ENCODE measurements at regions not wholly inside any gene's neighbourhood (a gene's known extent, or its start where the extent isn't known, plus 50 kb on each side); places are given as distances from the start of the nearest gene placed in this dataset.
A peak's percentile ranks its signal among the peaks of the same experiment; 100 is the strongest.

DNA sequence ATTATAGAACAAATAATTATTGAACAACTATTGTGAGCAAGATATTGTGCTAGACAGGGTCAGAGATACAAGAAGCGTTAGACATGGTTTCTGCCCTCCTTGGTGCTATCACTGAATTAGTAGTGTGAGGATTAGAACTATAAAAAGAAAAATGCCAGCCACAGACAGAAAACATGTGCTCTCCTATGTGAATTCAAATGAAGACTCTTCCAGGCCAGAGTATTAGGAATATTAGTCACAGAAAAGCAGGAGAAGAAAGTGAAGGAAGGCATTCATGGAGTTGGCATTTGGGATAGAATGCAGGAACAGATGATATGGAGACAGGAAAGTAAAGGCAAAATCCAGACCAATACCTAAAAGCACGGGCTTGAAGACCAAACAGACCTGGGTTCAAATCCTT, 179.6 kb upstream of the TENM3 start (continued):
- TF ChIP-seq, protein P1, sequence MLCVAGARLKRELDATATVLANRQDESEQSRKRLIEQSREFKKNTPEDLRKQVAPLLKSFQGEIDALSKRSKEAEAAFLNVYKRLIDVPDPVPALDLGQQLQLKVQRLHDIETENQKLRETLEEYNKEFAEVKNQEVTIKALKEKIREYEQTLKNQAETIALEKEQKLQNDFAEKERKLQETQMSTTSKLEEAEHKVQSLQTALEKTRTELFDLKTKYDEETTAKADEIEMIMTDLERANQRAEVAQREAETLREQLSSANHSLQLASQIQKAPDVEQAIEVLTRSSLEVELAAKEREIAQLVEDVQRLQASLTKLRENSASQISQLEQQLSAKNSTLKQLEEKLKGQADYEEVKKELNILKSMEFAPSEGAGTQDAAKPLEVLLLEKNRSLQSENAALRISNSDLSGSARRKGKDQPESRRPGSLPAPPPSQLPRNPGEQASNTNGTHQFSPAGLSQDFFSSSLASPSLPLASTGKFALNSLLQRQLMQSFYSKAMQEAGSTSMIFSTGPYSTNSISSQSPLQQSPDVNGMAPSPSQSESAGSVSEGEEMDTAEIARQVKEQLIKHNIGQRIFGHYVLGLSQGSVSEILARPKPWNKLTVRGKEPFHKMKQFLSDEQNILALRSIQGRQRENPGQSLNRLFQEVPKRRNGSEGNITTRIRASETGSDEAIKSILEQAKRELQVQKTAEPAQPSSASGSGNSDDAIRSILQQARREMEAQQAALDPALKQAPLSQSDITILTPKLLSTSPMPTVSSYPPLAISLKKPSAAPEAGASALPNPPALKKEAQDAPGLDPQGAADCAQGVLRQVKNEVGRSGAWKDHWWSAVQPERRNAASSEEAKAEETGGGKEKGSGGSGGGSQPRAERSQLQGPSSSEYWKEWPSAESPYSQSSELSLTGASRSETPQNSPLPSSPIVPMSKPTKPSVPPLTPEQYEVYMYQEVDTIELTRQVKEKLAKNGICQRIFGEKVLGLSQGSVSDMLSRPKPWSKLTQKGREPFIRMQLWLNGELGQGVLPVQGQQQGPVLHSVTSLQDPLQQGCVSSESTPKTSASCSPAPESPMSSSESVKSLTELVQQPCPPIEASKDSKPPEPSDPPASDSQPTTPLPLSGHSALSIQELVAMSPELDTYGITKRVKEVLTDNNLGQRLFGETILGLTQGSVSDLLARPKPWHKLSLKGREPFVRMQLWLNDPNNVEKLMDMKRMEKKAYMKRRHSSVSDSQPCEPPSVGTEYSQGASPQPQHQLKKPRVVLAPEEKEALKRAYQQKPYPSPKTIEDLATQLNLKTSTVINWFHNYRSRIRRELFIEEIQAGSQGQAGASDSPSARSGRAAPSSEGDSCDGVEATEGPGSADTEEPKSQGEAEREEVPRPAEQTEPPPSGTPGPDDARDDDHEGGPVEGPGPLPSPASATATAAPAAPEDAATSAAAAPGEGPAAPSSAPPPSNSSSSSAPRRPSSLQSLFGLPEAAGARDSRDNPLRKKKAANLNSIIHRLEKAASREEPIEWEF (IDR thresholded peaks at IDR 0.05; ENCODE audit: insufficient replicate concordance, low read depth, low read length): no peak

- no peak overlapping the region for H3K4me3 ChIP-seq
- WGBS (ENCODE audit: insufficient coverage, insufficient replicate concordance, low lambda C conversion rate, missing lambda C conversion rate): 50% methylated on average over 17 of the region's 17 CpGs
- H3K9me3 ChIP-seq (replicated peaks; ENCODE audit: control insufficient read depth, insufficient read depth, low read length): no peaks in the 10 kb centered on the region; the same call in 2 of the 3 replicates
- no peaks in the 10 kb centered on the region for H3K27me3 ChIP-seq (replicated peaks in 1 of 2; ENCODE audit: control insufficient read depth in 2 of 2, insufficient read depth in 2 of 2, low read length in 1 of 2)
- H3K79me2 ChIP-seq (ENCODE audit: control insufficient read depth, insufficient read depth, low read length): no peaks in the 10 kb centered on the region
- ChIA-PET RAD21 (ENCODE audit: unreplicated experiment) (no interaction called here), SMC1A (ENCODE audit: uncharacterized antibody, unreplicated experiment) (no interaction called here), POLR2A (no interaction called here), CTCF (no interaction called here)
- intact Hi-C loops (cut with micrococcal nuclease; ENCODE audit: unreplicated experiment): no loop called here
- no peak overlapping the region for H3K27ac ChIP-seq (ENCODE audit: control insufficient read depth, insufficient read depth)
- H4K20me1 ChIP-seq (ENCODE audit: control insufficient read depth, insufficient read depth): no peaks in the 10 kb centered on the region
- H2AFZ ChIP-seq (ENCODE audit: control insufficient read depth, low read depth, low read length): no peak overlapping the region
- no peaks in the 10 kb centered on the region for H3K4me1 ChIP-seq (ENCODE audit: control insufficient read depth, insufficient read depth, low read length)
- no peak overlapping the region for H3K9ac ChIP-seq (ENCODE audit: control insufficient read depth, insufficient read depth, low read length)
- BruUV-seq (replicated peaks): no TSS peak
- no peaks in the 10 kb centered on the region for H3K36me3 ChIP-seq (ENCODE audit: control insufficient read depth in 2 of 2, insufficient read depth in 2 of 2, low read length in 1 of 2)
- no peak for FAIRE-seq
- DNase-seq (ENCODE audit: low read depth, low spot score): no peak
- in situ Hi-C loops (cut with MboI): no loop called here
- TF ChIP-seq FOXM1 (IDR thresholded peaks at IDR 0.05; ENCODE audit: low read depth, low read length): no peak
- TF ChIP-seq BHLHE40 (IDR thresholded peaks at IDR 0.05; ENCODE audit: borderline replicate concordance in 1 of 2, low read depth in 2 of 2, low read length in 1 of 2): 0 out of 4 replicates have a peak, but pooled peaks of 1 of the 2 experiments have one; percentile 7
- TF ChIP-seq ZNF687 (IDR thresholded peaks at IDR 0.05): no peak
- no peak overlapping the region for H3K4me2 ChIP-seq (ENCODE audit: control insufficient read depth, insufficient read depth)
- no peak for ATAC-seq
Measured at GRCh38 chr4:182065255-182065654, 177.9 kb upstream of the TENM3 start.

All from GM12878 (cell line).